Endothelial cell of umbilical vein (primary cell): ENCODE measurements at regions not wholly inside any gene's neighbourhood (a gene's known extent, or its start where the extent isn't known, plus 50 kb on each side); places are given as distances from the start of the nearest gene placed in this dataset.

Source experiments
- BruUV-seq: library from RNA; stranded (reverse); fragments of 400-500 nt; replicated peaks from 2 replicates; lab custom pipeline; 2021; lab: Mats Ljungman, UMichigan
- CTCF ChIA-PET: fragments of 300-600, 350-600 bp; sonication (Branson Sonifier 250); formaldehyde crosslinking; loops from one replicate; lab custom pipeline; 2021; ENCODE audit warnings: antibody characterized with exemption, inconsistent platforms; lab: Charles Lee
- POLR2A ChIA-PET: fragments of 300-600, 350-600 bp; sonication (Branson Sonifier 250); formaldehyde crosslinking; loops from one replicate; lab custom pipeline; 2021; ENCODE audit warnings: antibody characterized with exemption, inconsistent platforms; lab: Charles Lee
- DNase-seq: peaks from one replicate; pipeline ENCODE4 v3.0.0-alpha.2; 2011; ENCODE audit warnings: low read depth, low spot score
- FAIRE-seq: peaks from 2 replicates; lab custom pipeline; 2011; peaks lifted over from hg19 to GRCh38; lab: Jason Lieb, UNC
- H2AFZ ChIP-seq: 2 replicates; pipeline ENCODE4 v1.6.0; 2012; ENCODE audit warnings: low read depth, low read length, control low read depth, inconsistent platforms
- H3K27ac ChIP-seq: 2 replicates; pipeline ENCODE4 v1.5.1; 2011; ENCODE audit warnings: low read depth, mild to moderate bottlenecking, control low read depth, low read length, moderate library complexity; ENCODE audit not compliant: insufficient read depth
- H3K27me3 ChIP-seq, 2 experiments: 2 replicates each; pipeline versions ENCODE4 v1.6.0 to v1.6.1; 2011; ENCODE audit warnings: low read length in 2 of 2, mixed read lengths in 1 of 2; ENCODE audit not compliant: control insufficient read depth in 2 of 2, insufficient read depth in 2 of 2
- H3K36me3 ChIP-seq, 2 experiments: 2 replicates in 1 of 2; 3 replicates in 1 of 2; pipeline ENCODE4 v1.5.1; 2011; ENCODE audit warnings: low read length in 2 of 2, mild to moderate bottlenecking in 1 of 2, moderate library complexity in 1 of 2; ENCODE audit not compliant: control insufficient read depth in 2 of 2, insufficient read depth in 2 of 2; ENCODE audit errors: extremely low read depth in 1 of 2
- H3K4me1 ChIP-seq: 3 replicates; pipeline ENCODE4 v1.5.1; 2011; ENCODE audit warnings: mild to moderate bottlenecking, low read length; ENCODE audit not compliant: control insufficient read depth, insufficient read depth; ENCODE audit errors: extremely low read depth
- H3K4me2 ChIP-seq: 2 replicates; pipeline ENCODE4 v1.6.1; 2011; ENCODE audit warnings: low read length, control low read depth, mixed read lengths; ENCODE audit not compliant: insufficient read depth
- H3K4me3 ChIP-seq, 3 experiments: fragments of 200-600 bp in 1 of 3; sonication (generic), shearing (Covaris generic) in 1 of 3; replicated peaks in 1 of 3; 2 replicates each; pipeline ENCODE4 v1.5.1; 2011 to 2016; ENCODE audit warnings: control low read depth in 3 of 3, low read length in 3 of 3, mild to moderate bottlenecking in 2 of 3, inconsistent platforms in 1 of 3, low read depth in 1 of 3, moderate library complexity in 1 of 3; ENCODE audit not compliant: insufficient read depth in 1 of 3
- H3K79me2 ChIP-seq: 2 replicates; pipeline ENCODE4 v1.6.0; 2012; ENCODE audit warnings: low read length, inconsistent platforms; ENCODE audit not compliant: control insufficient read depth, insufficient read depth
- H3K9ac ChIP-seq: replicated peaks from 2 replicates; pipeline ENCODE3; 2011; ENCODE audit warnings: low read length, control low read depth; ENCODE audit not compliant: insufficient read depth; ENCODE audit errors: extremely low read depth
- H3K9me1 ChIP-seq: replicated peaks from 3 replicates; pipeline ENCODE4 v1.6.0; 2011; ENCODE audit warnings: mild to moderate bottlenecking, low read length; ENCODE audit not compliant: control insufficient read depth, insufficient read depth; ENCODE audit errors: extremely low read depth
- H3K9me3 ChIP-seq: replicated peaks from 2 replicates; pipeline ENCODE4 v1.5.1; 2012; ENCODE audit warnings: low read length, inconsistent platforms; ENCODE audit not compliant: control insufficient read depth, insufficient read depth
- H4K20me1 ChIP-seq: replicated peaks from 2 replicates; pipeline ENCODE3; 2011; ENCODE audit warnings: mild to moderate bottlenecking, low read length; ENCODE audit not compliant: control insufficient read depth, insufficient read depth; ENCODE audit errors: extremely low read depth
- CTCF ChIP-seq, 2 donors: IDR thresholded peaks; 1 replicate in 1 of 2; 2 replicates in 1 of 2; pipeline ENCODE4 v1.5.1; 2011; ENCODE audit warnings: low read length in 2 of 2, mild to moderate bottlenecking in 2 of 2, moderate library complexity in 2 of 2, control low read depth in 1 of 2, inconsistent platforms in 1 of 2, low read depth in 1 of 2; ENCODE audit not compliant: insufficient read depth in 1 of 2; ENCODE audit errors: extremely low read depth in 1 of 2
- EZH2 ChIP-seq: IDR thresholded peaks from 2 replicates; pipeline ENCODE4 v1.6.1; 2012; ENCODE audit warnings: borderline replicate concordance, low read depth, mild to moderate bottlenecking, moderate library complexity, low read length, inconsistent platforms; ENCODE audit not compliant: severe bottlenecking
- FOS ChIP-seq: IDR thresholded peaks from 2 replicates; pipeline ENCODE4 v1.6.1; 2011; ENCODE audit warnings: mild to moderate bottlenecking, low read length, moderate library complexity, borderline replicate concordance; ENCODE audit not compliant: insufficient read depth
- GATA2 ChIP-seq: IDR thresholded peaks from 2 replicates; pipeline ENCODE4 v1.7.0; 2011; ENCODE audit warnings: low read depth, mild to moderate bottlenecking, moderate library complexity, mixed read lengths, low read length; ENCODE audit not compliant: insufficient read length, insufficient read depth
- JUN ChIP-seq: IDR thresholded peaks from 2 replicates; pipeline ENCODE4 v1.6.1; 2011; ENCODE audit warnings: borderline replicate concordance, low read depth; ENCODE audit not compliant: insufficient read length, insufficient read depth
- MYC ChIP-seq: IDR thresholded peaks from one replicate; pipeline ENCODE4 v1.6.1; 2011; ENCODE audit warnings: mild to moderate bottlenecking, low read depth, low read length
- POLR2A ChIP-seq: IDR thresholded peaks from 2 replicates; pipeline ENCODE4 v1.6.1; 2012; ENCODE audit warnings: low read depth, mild to moderate bottlenecking, control low read depth, low read length
- POLR2AphosphoS5 ChIP-seq: IDR thresholded peaks from 2 replicates; pipeline ENCODE4 v1.6.1; 2012; ENCODE audit warnings: low read depth, mild to moderate bottlenecking, control low read depth, low read length, moderate library complexity; ENCODE audit not compliant: insufficient read depth
- dilution Hi-C: fragments of 300-500 bp; cut with MboI; formaldehyde crosslinking; loops from one replicate; pipeline ENCODE4 v1.15.0; 2019; ENCODE audit warnings: low sequenced_read_pairs; ENCODE audit not compliant: extremely low pct_ligation_motif_present
- intact Hi-C: fragments of 100-400 bp; cut with micrococcal nuclease; formaldehyde crosslinking; loops from one replicate; pipeline ENCODE4 v1.10.0; 2022
- TF ChIP-seq, protein P1 (sequence below): IDR thresholded peaks from 2 replicates; pipeline ENCODE4 v1.6.1; 2011; ENCODE audit not compliant: insufficient read depth, insufficient read length

DNA sequence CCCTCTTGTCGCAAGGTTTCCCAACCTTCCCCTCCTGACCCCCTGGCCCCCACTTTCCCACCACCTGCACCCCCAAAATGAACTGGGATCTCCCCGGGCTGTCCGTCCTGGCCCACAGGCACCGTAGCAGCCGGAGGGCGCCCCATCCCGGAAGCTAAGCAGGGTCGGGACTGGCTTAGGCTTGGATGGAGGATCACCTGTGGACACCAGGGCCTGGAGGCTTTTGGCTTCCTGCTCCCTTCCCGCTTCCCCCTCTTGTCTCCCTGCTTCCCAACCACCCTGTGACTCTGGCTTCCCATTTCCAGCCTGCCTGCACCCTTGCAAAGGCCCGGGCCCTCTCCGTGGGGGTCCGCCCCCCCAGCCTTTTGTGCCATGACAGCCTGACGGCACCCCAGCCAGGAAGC lies 2291.3 kb downstream of the TP53TG3F start:
- no peak for FAIRE-seq
- POLR2A ChIA-PET = no interaction called here
- peaks cover 4% of the 10 kb centered on the region for H3K9me3 ChIP-seq

More for the DNA sequence above, 2291.3 kb downstream of the TP53TG3F start:
- TF ChIP-seq GATA2 (no peak), FOS (no peak), EZH2 (no peak), POLR2A (no peak), MYC (no peak), POLR2AphosphoS5 (no peak), JUN (no peak), CTCF (IDR thresholded peaks at IDR 0.05; ENCODE audit: extremely low read depth in 1 of 2, insufficient read depth in 1 of 2, low read depth in 1 of 2, low read length in 2 of 2) (no peak)
- TF ChIP-seq, protein P1, sequence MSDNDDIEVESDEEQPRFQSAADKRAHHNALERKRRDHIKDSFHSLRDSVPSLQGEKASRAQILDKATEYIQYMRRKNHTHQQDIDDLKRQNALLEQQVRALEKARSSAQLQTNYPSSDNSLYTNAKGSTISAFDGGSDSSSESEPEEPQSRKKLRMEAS = no peak
- intact Hi-C loops (no loop called here), dilution Hi-C loops (no loop called here)
- Histone ChIP-seq H3K4me2 (no peak overlapping the region), H3K9ac (no peak overlapping the region), H3K27me3 (no peaks in the 10 kb centered on the region), H3K9me1 (no peaks in the 10 kb centered on the region), H3K79me2 (no peaks in the 10 kb centered on the region), H3K36me3 (no peaks in the 10 kb centered on the region), H4K20me1 (no peaks in the 10 kb centered on the region), H3K4me1 (no peaks in the 10 kb centered on the region), H2AFZ (no peak overlapping the region), H3K27ac (no peak overlapping the region), H3K4me3 (no peak overlapping the region)
- no peak for DNase-seq
- CTCF ChIA-PET = no interaction called here
- no TSS peak for BruUV-seq
